HG03469 (cell line): ENCODE measurements at regions not wholly inside any gene's neighbourhood (a gene's known extent, or its start where the extent isn't known, plus 50 kb on each side); places are given as distances from the start of the nearest gene placed in this dataset.

ENCODE experiments used
- ATAC-seq: cut with Tn5 transposase; IDR thresholded peaks from one replicate; pipeline ENCODE4 v1.9.1; 2021; ENCODE audit warnings: mild to moderate bottlenecking, moderate library complexity, moderate number of reproducible peaks; ENCODE audit not compliant: unreplicated experiment

- ATAC-seq: no peak
These were observed 327.5 kb upstream of the TBL1XR1 start for GRCh38 chr3:177524742-177525141.

- no peak for ATAC-seq
These were observed 328.1 kb upstream of the TBL1XR1 start for GRCh38 chr3:177525414-177525813.

- no peak for ATAC-seq
These were observed 328.9 kb upstream of the TBL1XR1 start for GRCh38 chr3:177525987-177526712.

GRCh38 chr3:177527182-177527581, 329.9 kb upstream of the TBL1XR1 start:
- no peak for ATAC-seq

GRCh38 chr3:177528306-177529070, 331.2 kb upstream of the TBL1XR1 start:
- ATAC-seq: no peak

DNA sequence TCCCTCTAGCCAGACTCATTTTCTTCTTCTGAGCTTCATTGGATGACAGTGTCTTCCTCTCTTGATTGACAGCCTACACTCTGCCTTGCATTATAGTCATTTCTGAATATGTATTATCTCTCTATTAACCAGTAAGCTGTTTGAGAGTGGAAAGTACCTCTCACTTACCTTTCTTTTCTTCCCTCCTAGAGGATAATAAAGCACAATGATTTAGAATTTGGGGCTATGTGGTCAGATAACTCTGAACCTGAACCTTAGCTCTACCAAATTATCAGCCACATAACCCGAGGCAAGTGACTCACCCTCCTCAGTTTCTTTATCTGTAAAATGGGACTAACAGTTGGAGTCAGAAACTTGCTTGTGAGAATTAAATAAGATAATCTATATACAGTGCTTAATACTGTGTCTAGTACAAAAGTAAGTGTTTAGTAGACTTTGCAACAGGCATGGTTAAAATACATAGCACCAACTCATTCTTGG, 331.8 kb upstream of the TBL1XR1 start:
- ATAC-seq: no peak

GRCh38 chr3:177529716-177530335, 332.5 kb upstream of the TBL1XR1 start:
- ATAC-seq: no peak

GRCh38 chr3:177530908-177531307, 333.6 kb upstream of the TBL1XR1 start:
- no peak for ATAC-seq

DNA sequence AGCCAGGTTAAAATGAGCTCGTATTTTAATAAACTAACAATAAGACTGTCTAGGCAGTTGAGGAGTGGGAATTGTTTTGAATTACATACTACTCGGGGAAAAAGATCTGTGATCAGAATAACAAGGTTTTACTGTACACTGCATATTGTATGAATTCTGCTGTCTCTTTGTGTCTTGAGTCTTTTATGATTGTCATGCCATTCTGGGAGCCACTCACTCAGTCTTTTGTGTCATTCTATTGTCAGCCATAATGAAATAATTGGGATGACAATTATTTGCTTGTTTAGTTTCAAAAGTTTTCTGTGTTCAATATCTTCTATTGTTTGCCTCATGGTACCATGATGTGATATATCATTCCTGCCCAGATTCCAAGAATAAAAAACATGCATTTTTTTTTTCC, 339.6 kb upstream of the TBL1XR1 start:
- ATAC-seq: no peak

GRCh38 chr3:177537612-177538011, 340.3 kb upstream of the TBL1XR1 start:
- ATAC-seq: no peak

DNA sequence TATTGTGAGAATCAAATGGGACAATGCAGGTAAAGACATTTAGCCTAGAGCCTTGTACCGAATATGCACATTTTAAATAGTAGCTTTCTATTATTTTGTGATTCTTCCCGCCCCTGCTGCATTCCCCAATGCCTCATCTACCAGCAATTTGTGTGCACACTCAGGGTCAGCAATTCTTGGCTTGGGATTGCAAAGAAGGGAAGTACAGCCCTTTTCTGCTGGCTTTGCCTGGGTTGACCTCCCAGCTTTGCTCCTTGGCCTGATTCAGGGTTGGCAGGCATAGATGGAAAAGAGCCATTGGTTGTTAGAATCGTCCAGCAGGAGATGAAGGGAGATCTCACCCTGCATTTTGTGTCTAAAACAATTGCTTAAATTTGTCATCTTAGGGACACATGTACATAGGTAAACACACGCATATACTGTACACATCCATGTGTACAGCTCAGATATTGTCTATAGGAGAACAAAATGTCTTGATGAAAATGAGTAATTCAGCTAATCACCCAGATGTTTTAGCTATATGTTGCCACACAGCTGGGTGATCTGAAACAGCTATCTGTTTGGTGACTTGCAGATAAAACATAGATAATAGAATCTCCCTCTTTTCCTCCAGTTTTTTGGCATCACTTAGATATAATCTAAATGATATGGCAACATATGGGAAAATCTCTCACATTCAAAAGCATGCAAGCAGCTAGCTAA, 340.9 kb upstream of the TBL1XR1 start:
- no peak for ATAC-seq

GRCh38 chr3:177538750-177539730, 341.8 kb upstream of the TBL1XR1 start:
- ATAC-seq: peak; percentile 97

- ATAC-seq: no peak
These were observed 344.3 kb upstream of the TBL1XR1 start for GRCh38 chr3:177541541-177541940.

- ATAC-seq: no peak
These were observed 348.7 kb upstream of the TBL1XR1 start for GRCh38 chr3:177545964-177546363.

DNA sequence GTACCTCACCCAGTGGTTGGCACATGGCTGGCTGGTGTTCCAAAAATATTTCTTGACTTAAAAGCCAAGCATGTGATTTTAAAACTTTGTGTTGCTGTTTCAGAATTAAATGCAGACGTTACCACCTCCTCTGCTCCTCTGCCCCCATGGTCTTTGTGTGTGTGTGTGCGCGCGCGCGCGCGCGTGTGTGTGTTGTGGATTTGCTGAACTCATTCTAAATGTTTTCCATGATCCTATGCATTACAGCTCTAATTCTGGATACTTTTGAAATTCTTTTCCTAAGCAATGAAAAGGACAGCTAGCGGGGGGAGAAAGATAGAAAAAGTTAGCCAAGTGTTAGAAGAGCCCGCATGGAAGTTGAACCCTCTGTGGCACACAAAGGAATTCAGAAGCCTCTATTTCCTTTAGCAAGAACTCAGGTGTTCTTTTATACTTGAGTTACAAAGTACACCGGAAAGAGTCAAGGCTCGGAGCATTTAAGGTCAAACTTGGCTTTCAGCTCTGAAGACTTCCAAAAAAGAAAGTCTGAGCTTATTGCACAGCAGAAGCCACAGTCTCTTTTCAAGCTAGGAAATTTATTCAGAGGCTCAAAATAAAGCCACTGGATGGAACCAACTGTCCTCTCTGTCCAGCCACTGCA, 350.5 kb upstream of the TBL1XR1 start:
- ATAC-seq: no peak

DNA sequence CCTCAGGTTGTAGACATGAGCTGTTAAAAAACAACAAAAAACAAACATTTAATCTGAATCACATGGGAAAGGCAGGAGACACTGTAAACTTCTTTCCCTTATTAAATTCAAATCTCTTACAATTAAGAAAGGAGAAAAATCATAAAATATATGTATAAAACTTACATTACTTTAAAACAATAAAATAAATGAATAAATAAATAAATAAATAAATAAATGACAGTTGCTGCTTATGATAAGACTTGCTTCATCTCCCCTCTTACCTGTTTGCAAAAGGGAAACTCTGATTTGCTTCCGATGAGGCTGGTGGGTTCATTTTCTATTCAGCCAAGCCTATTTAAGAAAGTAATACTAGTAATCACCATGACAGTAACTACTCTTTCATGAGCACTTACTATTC, 353.4 kb upstream of the TBL1XR1 start:
- ATAC-seq: no peak

DNA sequence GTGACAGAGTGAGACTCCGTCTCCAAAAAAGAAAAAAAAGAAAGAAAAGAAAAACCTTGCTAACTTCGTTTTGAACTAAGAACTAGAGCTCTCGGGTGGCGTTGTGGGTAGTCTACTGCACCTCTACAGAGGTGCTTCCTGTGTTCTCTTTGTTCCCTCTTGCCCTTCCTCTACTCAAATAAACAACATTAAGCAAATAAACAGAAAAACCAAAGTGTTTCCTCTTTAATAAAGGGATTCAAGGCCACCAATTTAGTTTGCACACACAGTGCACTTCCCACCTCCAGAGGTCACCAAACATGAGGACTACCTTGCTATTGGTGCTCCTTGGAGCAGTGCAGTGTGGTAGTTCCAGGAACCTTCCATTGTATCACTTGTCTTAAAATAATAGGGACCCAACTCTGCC, 354.2 kb upstream of the TBL1XR1 start:
- ATAC-seq: no peak

GRCh38 chr3:177552051-177552450, 354.8 kb upstream of the TBL1XR1 start:
- ATAC-seq: no peak

DNA sequence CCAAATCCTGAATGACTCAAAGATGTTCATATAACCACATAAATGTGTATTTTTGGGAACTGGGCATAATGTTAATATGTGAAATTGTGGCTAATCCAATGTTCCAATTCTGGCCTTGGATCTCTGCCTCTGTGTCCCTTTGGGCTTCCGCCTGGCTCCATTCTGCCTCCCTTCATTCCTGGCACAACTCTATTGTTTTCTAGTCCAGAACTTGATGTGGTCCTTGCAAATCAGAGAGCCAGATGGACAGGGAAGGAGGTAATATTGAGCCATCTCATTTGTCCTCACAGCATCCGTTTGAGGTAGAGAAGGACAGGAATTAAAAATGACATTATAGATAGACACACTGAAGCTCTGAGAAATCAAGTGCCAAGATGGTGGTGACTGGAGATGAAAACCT, 355.7 kb upstream of the TBL1XR1 start:
- no peak for ATAC-seq

GRCh38 chr3:177553579-177553978, 356.3 kb upstream of the TBL1XR1 start:
- ATAC-seq: no peak
